GM13976 (cell line): ENCODE measurements at regions not wholly inside any gene's neighbourhood (a gene's known extent, or its start where the extent isn't known, plus 50 kb on each side); places are given as distances from the start of the nearest gene placed in this dataset.

ENCODE experiments used
- DNase-seq: peaks from one replicate; pipeline ENCODE4 v3.0.0; 2012; ENCODE audit warnings: low spot score
- in situ Hi-C: fragments of 300-500 bp; cut with MboI; formaldehyde crosslinking; loops from one replicate; pipeline ENCODE4 v1.12.0; 2022; ENCODE audit warnings: low sequenced_read_pairs, mixed read lengths, inconsistent platforms; ENCODE audit not compliant: unreplicated experiment
- TF ChIP-seq, protein P1 (sequence below): IDR thresholded peaks from 2 replicates; pipeline ENCODE4 v1.5.1; 2012; ENCODE audit warnings: borderline replicate concordance, mild to moderate bottlenecking; ENCODE audit not compliant: insufficient read depth; ENCODE audit errors: extremely low read depth, missing control alignments, control extremely low read depth

DNA sequence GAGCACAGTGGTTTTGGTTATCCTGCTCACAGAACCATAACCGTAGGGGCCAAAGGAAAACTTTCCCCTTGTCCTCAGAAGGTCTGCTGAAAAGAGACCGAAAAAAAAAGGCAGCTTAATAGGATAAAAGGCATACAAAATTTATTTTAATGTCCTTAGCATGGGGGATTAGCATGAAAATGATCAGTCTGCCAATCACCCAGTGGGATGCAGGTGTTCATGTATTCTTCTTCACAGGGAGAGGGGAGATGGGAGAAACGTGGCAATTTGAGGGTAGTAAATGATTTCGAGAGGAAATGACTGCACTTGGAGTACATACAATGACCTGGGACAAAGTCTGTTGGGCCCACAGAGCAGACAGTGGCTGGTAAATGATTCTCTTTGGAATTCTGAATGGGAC is 194.0 kb downstream of the AJAP1 start:
- in situ Hi-C loops, result no loop called here
- no peak for DNase-seq
- TF ChIP-seq, protein P1, sequence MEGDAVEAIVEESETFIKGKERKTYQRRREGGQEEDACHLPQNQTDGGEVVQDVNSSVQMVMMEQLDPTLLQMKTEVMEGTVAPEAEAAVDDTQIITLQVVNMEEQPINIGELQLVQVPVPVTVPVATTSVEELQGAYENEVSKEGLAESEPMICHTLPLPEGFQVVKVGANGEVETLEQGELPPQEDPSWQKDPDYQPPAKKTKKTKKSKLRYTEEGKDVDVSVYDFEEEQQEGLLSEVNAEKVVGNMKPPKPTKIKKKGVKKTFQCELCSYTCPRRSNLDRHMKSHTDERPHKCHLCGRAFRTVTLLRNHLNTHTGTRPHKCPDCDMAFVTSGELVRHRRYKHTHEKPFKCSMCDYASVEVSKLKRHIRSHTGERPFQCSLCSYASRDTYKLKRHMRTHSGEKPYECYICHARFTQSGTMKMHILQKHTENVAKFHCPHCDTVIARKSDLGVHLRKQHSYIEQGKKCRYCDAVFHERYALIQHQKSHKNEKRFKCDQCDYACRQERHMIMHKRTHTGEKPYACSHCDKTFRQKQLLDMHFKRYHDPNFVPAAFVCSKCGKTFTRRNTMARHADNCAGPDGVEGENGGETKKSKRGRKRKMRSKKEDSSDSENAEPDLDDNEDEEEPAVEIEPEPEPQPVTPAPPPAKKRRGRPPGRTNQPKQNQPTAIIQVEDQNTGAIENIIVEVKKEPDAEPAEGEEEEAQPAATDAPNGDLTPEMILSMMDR, result no peak

DNA sequence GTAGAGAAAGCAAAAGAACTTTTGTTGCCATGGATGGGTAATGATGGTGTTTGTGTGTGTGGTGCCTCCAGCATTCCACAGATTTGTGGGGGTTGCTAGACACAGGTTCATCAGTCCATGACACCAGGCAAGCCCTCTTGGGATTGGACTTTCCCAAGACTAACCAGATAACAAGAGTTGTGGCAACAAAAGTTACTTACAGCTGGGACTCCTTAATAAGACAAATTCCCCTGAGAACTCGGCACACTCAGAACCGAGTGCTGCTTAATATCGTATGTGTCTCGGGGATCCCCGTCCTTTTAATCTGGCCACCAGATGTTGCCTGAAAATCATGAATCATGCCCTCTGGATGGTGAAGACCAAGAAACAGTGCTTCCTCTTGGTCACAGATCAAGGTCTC is 193.3 kb downstream of the AJAP1 start:
- no peak for DNase-seq
- in situ Hi-C loops, result no loop called here
- TF ChIP-seq, protein P1, result no peak
